MM.1S (cell line): ENCODE measurements at regions not wholly inside any gene's neighbourhood (a gene's known extent, or its start where the extent isn't known, plus 50 kb on each side); places are given as distances from the start of the nearest gene placed in this dataset.

Experiments
- CTCF ChIP-seq: fragments of 300-600 bp; sonication (generic); IDR thresholded peaks from 2 replicates; pipeline ENCODE4 v1.5.1; 2016; ENCODE audit warnings: antibody characterized with exemption, low read length, mixed read lengths
- EZH2 ChIP-seq: fragments of 300-600 bp; sonication (generic); optimal IDR thresholded peaks from 2 replicates; pipeline ENCODE3; 2017; ENCODE audit warnings: low read depth, mild to moderate bottlenecking, antibody characterized with exemption, low read length, mixed read lengths
- EZH2phosphoT487 ChIP-seq: fragments of 300-600 bp; sonication (generic); IDR thresholded peaks from 2 replicates; pipeline ENCODE4 v1.6.1; 2018; ENCODE audit warnings: antibody characterized with exemption, low read length

DNA sequence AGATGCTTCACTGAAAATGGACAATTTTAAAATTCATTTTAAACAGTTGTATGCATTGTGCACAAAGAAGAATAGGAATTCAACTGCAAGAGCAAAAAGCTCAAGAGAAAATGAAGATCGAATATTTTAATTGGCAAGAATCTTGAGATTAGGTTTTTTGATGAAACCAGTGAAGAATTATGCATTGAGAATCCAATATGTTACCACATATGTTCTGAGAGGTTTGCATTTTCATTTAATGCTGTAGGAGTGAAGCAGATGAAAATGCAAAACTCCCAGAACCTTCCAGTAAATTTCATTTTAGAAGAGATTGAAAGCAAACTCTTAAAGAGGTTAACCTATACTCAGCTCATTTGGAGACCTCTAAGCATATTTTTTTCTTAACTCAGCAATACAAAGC, 298.0 kb downstream of the OLFM3 start:
- no peak for TF ChIP-seq CTCF
- no peak for TF ChIP-seq EZH2
- no peak for TF ChIP-seq EZH2phosphoT487
